GM08714 (cell line): ENCODE measurements at regions not wholly inside any gene's neighbourhood (a gene's known extent, or its start where the extent isn't known, plus 50 kb on each side); places are given as distances from the start of the nearest gene placed in this dataset.
"Not testable (repeated sequence)": the region's sequence is repeated elsewhere in the genome, so short reads cannot be mapped to it uniquely, and the experiment has no call there.

Experiments
- H3K4me3 ChIP-seq: fragments of 200-500 bp; sonication (Bioruptor generic); 2 replicates; pipeline ENCODE4 v1.5.1; 2014; ENCODE audit warnings: mild to moderate bottlenecking, low read length, inconsistent platforms
- ZNF274 ChIP-seq: IDR thresholded peaks from 2 replicates; pipeline ENCODE4 v1.6.1; 2012; ENCODE audit warnings: mild to moderate bottlenecking, low read depth, low read length

DNA sequence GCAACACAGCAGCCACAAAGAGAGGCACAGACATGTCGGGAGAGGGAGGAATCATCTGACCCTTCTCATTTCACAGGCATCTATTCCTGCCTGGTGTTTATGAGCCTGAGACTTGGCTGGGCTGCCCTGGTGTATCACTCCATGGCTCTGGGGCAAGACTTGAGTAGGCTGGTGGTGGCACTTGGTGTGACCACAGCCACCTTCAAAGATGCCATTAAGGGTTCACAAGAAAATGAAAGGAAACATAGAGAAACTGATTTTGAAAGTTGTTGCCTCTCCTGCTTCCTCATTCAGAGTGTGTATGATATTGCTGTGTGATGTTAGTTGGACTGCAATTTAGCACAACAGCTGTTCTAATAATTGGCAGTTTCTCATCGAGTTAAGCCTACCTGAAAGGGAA lies 298.8 kb downstream of the FAM72C start:
- H3K4me3 ChIP-seq: no peak overlapping the region

DNA sequence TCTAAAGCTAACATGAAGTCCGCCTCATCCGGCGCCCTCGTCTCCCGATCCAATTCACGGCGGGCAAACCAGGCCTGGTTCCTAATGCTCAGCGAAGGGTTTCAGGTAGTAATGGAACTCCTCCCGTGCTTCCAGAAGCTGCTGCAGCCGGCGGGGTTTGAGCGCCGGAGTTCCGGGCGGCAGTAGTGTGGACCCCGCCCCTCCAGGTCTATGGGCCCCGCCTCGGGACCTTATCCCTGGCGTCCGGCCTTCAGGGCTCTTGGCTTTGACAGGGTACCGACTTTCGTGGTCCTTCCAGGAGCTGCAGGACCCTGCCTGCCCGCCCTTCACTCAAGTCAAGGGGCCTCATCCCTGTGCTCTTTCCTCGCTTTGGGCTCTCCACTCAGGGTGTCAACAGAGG lies 304.1 kb downstream of the FAM72C start:
- no peak for TF ChIP-seq ZNF274
- H3K4me3 ChIP-seq: no peak overlapping the region

More for the DNA sequence above, 298.8 kb downstream of the FAM72C start:
- TF ChIP-seq ZNF274: no peak

DNA sequence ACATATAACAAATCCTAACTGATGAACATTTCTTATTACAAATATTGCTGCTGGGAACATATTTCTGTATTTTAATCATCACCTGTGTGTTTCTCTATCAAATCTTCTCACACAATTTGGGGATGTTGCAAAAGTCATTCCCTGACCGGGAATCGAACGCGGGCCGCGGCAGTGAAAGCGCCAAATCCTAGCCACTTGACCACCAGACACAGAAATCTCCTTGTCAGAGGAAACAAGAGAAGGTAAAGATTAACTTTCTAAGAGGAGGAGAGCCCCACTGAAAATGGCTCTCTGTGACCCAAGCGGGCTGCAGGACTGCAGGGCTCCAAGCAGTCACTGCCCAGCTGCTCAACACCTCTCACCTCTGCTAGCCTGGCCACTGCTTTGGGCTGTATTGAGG lies 304.9 kb downstream of the FAM72C start:
- no peak for TF ChIP-seq ZNF274
- H3K4me3 ChIP-seq: no peak overlapping the region

DNA sequence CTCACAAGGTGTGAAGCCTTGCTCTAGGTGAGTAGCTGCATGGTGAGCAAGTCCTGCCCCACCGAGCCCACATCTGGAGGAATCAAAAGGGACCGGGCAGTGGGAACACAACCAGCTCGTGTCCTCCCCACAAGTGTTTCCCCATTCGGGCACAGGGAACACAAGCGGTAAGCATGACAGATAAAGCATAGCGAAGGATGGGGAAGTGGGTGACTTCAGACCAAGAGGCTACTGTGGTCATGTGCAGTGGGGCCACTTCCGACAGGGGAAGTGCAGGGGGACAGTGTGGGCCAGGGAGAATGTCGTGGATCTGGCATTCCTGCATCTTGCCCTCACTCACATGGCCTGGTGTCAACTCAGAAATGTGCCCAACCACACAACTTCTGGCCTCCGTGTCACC lies 306.2 kb downstream of the FAM72C start:
- TF ChIP-seq ZNF274: no peak
- no peak overlapping the region for H3K4me3 ChIP-seq

DNA sequence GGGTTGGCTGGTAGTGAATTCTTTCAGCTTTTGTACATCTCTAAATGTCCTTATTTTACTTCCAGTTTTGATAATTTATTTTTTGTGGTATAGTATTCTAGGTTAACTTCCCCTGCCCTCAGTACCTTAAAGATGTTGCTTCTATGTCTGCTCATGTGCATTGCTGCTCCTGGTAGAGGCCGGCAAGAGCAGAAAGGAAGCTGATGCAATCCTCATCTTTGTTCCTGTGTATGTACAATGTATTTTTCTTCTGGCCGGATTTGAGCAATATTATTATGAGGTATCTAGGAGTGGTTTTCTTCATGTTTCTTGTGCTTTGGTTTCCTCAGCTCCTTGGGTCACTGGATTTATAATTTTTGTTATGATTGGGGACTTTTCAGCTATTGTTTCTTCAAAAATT lies 308.7 kb downstream of the FAM72C start:
- H3K4me3 ChIP-seq: not testable (repeated sequence)

DNA sequence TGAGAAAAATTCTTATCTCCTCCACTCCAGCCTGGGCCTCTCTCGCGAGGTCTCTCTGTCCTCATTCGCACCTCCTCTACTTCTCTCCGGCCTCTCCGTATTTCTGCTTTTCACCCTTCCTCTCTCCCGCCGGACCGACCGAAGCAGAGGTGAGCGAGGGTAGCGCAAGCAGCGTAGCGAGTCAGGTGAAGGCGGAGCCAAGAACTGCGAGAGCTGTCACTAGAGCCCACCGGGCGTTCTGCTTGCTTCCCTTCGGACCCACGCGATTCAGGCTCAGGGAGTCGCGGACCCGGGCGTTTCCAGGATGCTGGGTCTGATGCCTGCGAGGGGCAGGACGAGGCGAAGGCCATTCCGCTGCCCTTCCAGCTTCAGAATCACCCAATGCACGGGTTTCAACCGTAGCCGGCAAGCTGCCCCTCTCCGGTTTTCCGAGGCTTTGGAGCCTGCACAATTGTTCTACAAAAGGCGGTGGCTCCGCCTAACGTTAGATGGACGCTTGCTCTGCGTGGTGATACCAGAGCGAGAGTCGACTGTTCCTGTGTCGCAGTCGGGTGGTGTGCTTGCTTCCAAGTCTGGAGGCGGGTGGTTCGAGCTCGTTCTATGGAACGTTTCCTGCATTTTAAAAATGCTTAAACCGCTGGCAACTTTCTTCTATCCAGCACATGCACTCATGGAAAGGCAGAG lies 310.2 kb downstream of the FAM72C start:
- no peak for TF ChIP-seq ZNF274
- no peak overlapping the region for H3K4me3 ChIP-seq

DNA sequence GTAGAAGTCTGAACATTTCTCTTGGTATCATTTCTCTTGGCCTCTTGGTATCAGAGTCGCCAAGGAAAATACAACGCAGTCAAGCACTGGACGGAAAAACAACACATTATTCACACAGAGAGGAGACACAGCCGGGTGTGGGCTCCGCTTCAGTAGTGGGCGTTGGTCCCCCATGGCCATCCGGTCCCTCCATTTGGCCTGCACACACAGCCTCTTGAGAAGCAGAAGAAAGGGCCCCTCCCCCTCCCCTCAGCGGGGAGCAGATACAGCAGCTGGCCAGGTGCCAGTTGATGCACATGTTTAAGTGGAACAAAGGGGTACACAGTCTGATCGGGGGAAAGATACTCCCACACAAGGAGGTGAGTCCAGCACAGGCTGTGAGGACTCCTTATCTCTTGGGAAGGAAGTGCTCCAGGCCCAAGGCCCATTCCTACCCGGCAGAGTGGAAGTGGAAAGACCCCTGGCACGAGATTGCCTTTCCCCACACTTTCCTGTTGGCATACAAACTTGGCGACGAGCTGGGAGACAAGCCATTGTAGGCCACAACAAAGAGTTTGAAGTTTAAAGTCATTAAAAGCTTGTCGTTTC lies 311.3 kb downstream of the FAM72C start:
- TF ChIP-seq ZNF274: no peak
- H3K4me3 ChIP-seq: no peak overlapping the region

DNA sequence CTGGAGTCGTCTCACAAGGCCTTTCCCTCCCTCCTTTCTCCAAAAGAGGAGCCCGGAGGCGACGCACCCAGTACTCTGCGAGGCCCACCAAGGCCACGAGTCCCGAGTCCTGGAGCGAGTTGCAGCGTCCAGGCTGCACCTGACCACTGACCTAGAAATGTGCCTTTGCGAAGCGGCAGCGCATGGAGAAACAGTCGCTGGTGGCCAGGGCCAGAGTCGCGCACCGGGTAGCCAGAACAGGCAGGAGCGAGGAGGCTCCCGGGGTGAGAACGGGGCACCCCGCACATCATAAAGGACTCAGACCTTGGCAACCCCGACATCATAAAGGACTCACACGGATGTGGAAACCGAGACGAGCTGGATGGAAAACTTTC lies 318.4 kb downstream of the FAM72C start:
- no peak overlapping the region for H3K4me3 ChIP-seq
- TF ChIP-seq ZNF274: no peak

DNA sequence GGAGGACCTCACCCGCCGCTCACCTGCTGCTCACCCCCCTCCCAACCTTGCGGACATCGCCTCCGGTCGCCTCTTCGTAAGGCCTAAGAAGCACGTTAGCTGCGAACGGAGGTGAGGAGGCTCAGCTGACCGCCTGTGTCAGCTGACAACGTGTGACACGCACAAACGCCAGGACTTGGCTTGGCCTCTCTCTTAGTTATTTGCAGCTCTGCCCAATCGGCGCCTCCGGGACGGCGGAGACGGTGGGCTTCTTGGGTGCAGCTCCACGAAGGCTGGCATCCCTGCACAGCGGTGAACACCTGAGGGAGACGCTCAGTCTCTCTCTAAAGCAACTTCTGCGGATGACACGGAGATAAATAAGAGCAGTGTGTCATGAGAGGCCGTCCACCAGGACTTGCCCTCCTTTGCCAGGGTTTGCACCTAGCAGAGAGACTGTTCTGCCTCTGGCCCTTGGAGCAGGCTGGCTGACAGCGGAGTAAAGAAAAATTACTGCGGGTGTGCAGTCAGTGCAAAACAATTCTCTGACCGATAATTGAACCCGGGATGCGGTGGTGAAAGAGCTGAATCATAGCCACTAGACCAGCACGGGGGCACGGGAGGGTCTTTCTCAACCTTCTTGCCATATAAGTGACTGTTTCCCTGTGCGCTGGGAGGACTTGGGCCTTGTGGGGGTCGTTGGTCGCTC lies 318.9 kb downstream of the FAM72C start:
- H3K4me3 ChIP-seq: no peak overlapping the region
- no peak for TF ChIP-seq ZNF274

DNA sequence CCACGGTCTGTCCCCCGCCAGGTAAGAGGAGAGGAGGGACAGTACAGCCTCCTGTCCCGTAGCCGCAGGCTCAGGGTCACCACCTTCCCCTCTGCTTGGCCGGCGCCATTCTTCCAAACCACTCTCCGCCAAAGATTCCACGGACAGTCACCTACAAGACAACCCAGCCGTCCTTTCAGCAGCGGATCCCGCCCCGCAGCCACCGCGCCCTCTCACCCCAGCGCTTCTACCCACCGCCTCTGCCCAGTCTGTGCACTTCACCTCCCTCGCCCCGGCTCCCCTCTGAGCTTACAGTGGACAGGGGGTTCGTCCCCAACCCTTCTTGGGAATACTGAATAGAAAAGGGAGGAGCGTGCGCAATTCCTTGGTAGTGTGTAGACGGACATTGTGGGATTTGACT lies 319.6 kb downstream of the FAM72C start:
- no peak overlapping the region for H3K4me3 ChIP-seq
- no peak for TF ChIP-seq ZNF274

DNA sequence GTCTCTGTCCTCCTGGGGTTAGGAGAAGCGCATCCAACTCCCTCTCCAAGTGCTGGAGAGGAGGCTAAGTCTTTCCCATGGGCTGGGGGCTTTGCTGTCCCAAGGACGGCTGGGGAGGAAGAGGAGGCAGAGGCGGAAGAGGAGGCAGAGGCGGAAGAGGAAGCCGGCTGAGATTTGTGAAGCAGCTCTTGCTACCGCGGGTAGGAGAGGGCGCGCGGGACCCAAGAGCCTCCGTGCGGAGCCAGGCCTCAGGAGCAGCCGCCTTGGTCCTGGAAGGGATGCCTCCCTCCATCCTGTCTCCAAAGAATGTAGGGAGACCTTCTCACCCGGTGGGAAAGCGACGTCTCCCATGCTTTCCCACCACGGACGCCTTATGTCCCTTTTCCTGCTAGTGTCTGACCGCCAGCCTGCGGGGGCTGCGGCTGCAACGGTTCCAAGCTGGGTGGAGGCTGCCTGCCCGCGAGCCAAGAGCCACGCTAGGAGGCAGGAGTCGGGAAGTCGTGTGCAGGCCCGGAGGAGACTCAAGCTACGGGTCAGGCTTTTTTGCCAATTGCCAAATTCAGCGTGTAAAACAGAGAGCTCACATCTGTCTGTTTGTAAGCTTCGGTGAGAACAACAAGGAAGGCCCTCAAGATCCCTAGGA lies 320.3 kb downstream of the FAM72C start:
- H3K4me3 ChIP-seq: no peak overlapping the region
- no peak for TF ChIP-seq ZNF274

DNA sequence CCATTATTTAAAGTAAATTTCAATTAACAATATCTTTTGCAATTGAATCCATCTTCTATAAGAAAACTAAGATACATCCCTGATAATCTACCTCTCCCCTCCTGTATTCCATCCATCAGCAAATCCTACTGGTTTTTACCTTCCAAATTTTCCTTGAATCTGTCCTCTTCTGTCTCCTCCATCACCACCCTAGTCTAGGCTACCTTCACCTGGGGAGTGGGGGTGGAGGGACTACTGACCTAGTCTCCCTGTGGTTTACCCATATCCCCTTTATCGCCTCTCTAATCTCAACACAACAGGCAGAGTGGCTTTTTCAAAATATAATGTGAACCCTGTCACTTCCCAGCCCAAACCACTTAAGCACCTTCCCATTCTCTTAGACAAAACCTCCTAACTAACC lies 327.8 kb downstream of the FAM72C start:
- H3K4me3 ChIP-seq: not testable (repeated sequence)

DNA sequence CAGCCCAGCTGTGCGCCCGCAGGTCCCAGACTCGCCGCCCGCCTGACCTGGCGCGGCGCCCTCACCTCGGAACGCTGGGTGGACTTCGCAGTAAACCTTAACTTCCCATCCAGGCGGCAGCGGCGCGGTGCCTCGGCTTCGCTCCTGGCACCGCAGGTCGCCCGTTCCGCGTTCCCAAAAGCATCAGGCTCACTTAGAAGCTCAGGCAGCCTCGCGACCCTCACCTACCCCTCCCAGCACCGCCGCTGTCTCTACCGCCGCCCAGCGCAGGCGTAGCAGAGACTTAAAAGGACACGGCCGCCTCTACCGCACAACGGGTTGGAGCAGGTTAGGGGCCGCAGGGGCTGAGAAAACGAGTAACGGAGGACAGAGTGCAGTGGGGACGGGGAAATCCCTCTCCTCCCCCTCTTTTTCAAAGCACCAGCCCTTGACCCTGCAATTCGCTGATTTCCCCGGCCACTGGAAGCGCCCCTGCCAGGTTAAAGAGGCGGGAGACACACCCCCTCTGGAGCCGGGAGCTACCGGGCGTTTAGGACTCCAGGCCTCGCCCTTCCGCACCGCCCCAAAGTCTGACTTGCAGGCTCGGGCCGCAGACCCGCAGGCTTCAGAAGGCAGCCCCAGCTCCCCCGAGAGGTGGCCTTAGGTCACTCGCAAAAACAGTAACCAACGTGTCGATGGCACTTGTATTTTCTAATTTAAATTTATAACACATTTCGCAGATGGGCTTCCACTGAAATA lies 328.5 kb downstream of the FAM72C start:
- no peak for TF ChIP-seq ZNF274
- no peak overlapping the region for H3K4me3 ChIP-seq

DNA sequence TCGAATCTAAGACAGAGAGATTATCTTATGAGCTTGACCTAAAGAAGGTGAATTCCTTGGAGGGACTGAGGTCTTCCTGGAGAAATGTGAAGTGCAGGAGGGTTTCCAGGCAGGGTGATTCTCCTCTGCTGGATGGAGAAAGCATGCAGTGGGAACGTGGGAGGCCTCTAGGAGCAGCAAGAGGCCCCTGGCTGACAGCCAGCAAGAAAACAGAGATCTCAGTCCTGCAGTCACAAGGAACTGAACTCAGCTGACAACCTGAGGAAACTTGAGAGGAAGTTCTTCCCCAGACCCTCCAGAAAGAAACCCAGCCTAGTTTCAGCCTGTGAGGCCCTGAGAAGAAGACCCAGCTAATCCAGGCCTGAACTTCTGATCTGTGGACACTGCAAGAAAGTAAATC lies 345.9 kb downstream of the FAM72C start:
- TF ChIP-seq ZNF274: no peak
- H3K4me3 ChIP-seq: no peak overlapping the region
